Hematopoietic multipotent progenitor cell treated with erythropoietin and hydrocortisone succinate and interleukin-3 and kit ligand, for 4 days (in vitro differentiated cells): ENCODE measurements at regions not wholly inside any gene's neighbourhood (a gene's known extent, or its start where the extent isn't known, plus 50 kb on each side); places are given as distances from the start of the nearest gene placed in this dataset.

Experiments
- DNase-seq: peaks from one replicate; pipeline ENCODE4 v3.0.0-alpha.2; 2015

GRCh38 chr1:195495720-195496635, 1112.3 kb downstream of the KCNT2 start:
- no peak for DNase-seq

- no peak for DNase-seq
Observed at GRCh38 chr1:195482137-195482536, 1126.1 kb downstream of the KCNT2 start.

GRCh38 chr1:195481293-195481692, 1126.9 kb downstream of the KCNT2 start:
- no peak for DNase-seq

GRCh38 chr1:195475568-195475967, 1132.7 kb downstream of the KCNT2 start:
- DNase-seq, result no peak

GRCh38 chr1:195472291-195472690, 1135.9 kb downstream of the KCNT2 start:
- no peak for DNase-seq

- no peak for DNase-seq
Observed at GRCh38 chr1:195466639-195467038, 1141.6 kb downstream of the KCNT2 start.

- DNase-seq, result no peak
Observed at GRCh38 chr1:195462646-195463045, 1145.6 kb downstream of the KCNT2 start.

- no peak for DNase-seq
Observed at GRCh38 chr1:195462152-195462551, 1146.1 kb downstream of the KCNT2 start.

GRCh38 chr1:195458365-195458764, 1149.9 kb downstream of the KCNT2 start:
- no peak for DNase-seq

- DNase-seq, result no peak
Observed at GRCh38 chr1:195450794-195451193, 1157.4 kb downstream of the KCNT2 start.

- no peak for DNase-seq
Observed at GRCh38 chr1:195439661-195440060, 1168.6 kb downstream of the KCNT2 start.

GRCh38 chr1:195434566-195435203, 1173.6 kb downstream of the KCNT2 start:
- DNase-seq, result no peak

- DNase-seq, result no peak
Observed at GRCh38 chr1:195430826-195431225, 1177.4 kb downstream of the KCNT2 start.

GRCh38 chr1:195428927-195429326, 1179.3 kb downstream of the KCNT2 start:
- no peak for DNase-seq

- no peak for DNase-seq
Observed at GRCh38 chr1:195415584-195415983, 1192.7 kb downstream of the KCNT2 start.

GRCh38 chr1:195394567-195394966, 1213.7 kb downstream of the KCNT2 start:
- DNase-seq, result no peak

GRCh38 chr1:195376190-195376589, 1232.0 kb downstream of the KCNT2 start:
- DNase-seq, result peak; percentile 17

GRCh38 chr1:195373856-195374255, 1234.4 kb downstream of the KCNT2 start:
- DNase-seq, result no peak

- DNase-seq, result no peak
Observed at GRCh38 chr1:195345149-195345548, 1263.1 kb downstream of the KCNT2 start.

GRCh38 chr1:195337646-195338045, 1270.6 kb downstream of the KCNT2 start:
- no peak for DNase-seq

- no peak for DNase-seq
Observed at GRCh38 chr1:195336812-195337211, 1271.4 kb downstream of the KCNT2 start.

GRCh38 chr1:195335541-195335940, 1272.7 kb downstream of the KCNT2 start:
- no peak for DNase-seq

- no peak for DNase-seq
Observed at GRCh38 chr1:195332102-195332501, 1276.1 kb downstream of the KCNT2 start.

- DNase-seq, result no peak
Observed at GRCh38 chr1:195328681-195329080, 1279.6 kb downstream of the KCNT2 start.
